K562 (cell line): ENCODE measurements at regions not wholly inside any gene's neighbourhood (a gene's known extent, or its start where the extent isn't known, plus 50 kb on each side); places are given as distances from the start of the nearest gene placed in this dataset.

Experiments used
- ATAC-seq: fragments of 200-7000 bp; cut with Tn5 transposase; 3 replicates; pipeline ENCODE4 v1.9.1; 2020; ENCODE audit warnings: moderate library complexity
- BruUV-seq: library from RNA; stranded (reverse); fragments of 400-500 nt; replicated peaks from 2 replicates; lab custom pipeline; 2021; lab: Mats Ljungman, UMichigan
- CTCF ChIA-PET: fragments of 300-600 bp; formaldehyde crosslinking; extraction: SDS; loops from one replicate; lab custom pipeline; 2021; ENCODE audit warnings: low intra/inter-chr PET ratio; lab: Yijun Ruan, JAX
- POLR2A ChIA-PET: fragments of 300-600, 350-650 bp; sonication (Branson Sonifier 250); formaldehyde crosslinking; extraction: SDS; loops from one replicate; lab custom pipeline; 2021; ENCODE audit warnings: antibody characterized with exemption, inconsistent platforms; lab: Yijun Ruan, JAX
- DNase-seq, 4 experiments: peaks; one replicate each; pipeline versions ENCODE4 v3.0.0 to v3.0.0-alpha.2; 2011 to 2018; ENCODE audit warnings: low spot score in 3 of 4, mixed read lengths in 3 of 4; ENCODE audit errors: extremely low read depth in 1 of 4
- FAIRE-seq: peaks from 2 replicates; lab custom pipeline; 2011; peaks lifted over from hg19 to GRCh38; lab: Jason Lieb, UNC
- H2AFZ ChIP-seq: 2 replicates; pipeline ENCODE4 v1.6.0; 2011; ENCODE audit warnings: low read depth, low read length, control low read depth, inconsistent platforms
- H3K27ac ChIP-seq: fragments of 200-600 bp; 3 replicates; pipeline ENCODE4 v1.8.0; 2011; ENCODE audit warnings: low read depth, mild to moderate bottlenecking, control low read depth, inconsistent platforms, low read length, moderate library complexity, mixed read lengths; ENCODE audit errors: extremely low read depth
- H3K27me3 ChIP-seq, 2 experiments: fragments of 300-600 bp in 1 of 2; 2 replicates in 1 of 2; 3 replicates in 1 of 2; pipeline versions ENCODE4 v1.6.0 to v1.8.0; 2011; ENCODE audit warnings: inconsistent platforms in 2 of 2, low read length in 2 of 2, mild to moderate bottlenecking in 1 of 2, mixed read lengths in 1 of 2, moderate library complexity in 1 of 2; ENCODE audit not compliant: control insufficient read depth in 2 of 2, insufficient read depth in 2 of 2
- H3K36me3 ChIP-seq: fragments of 300-600 bp; 3 replicates; pipeline ENCODE4 v1.8.0; 2011; ENCODE audit warnings: mild to moderate bottlenecking, low read length, inconsistent platforms; ENCODE audit not compliant: control insufficient read depth, insufficient read depth
- H3K4me1 ChIP-seq, 2 experiments: fragments of 200-600 bp in 1 of 2; replicated peaks in 1 of 2; 2 replicates in 1 of 2; 3 replicates in 1 of 2; pipeline versions ENCODE4 v1.5.1 to v1.8.0; 2011; ENCODE audit warnings: inconsistent platforms in 2 of 2, low read length in 2 of 2, mild to moderate bottlenecking in 1 of 2, mixed read lengths in 1 of 2, moderate library complexity in 1 of 2; ENCODE audit not compliant: control insufficient read depth in 2 of 2, insufficient read depth in 2 of 2
- H3K4me2 ChIP-seq: 2 replicates; pipeline ENCODE4 v1.6.1; 2011; ENCODE audit warnings: low read length, control low read depth, inconsistent platforms, mixed read lengths; ENCODE audit not compliant: insufficient read depth
- H3K4me3 ChIP-seq: fragments of 200-600 bp; sonication (generic), shearing (Covaris generic); 2 replicates; pipeline ENCODE4 v1.5.1; 2016; ENCODE audit warnings: control low read depth, inconsistent platforms
- H3K79me2 ChIP-seq: fragments of 200-600 bp; 3 replicates; pipeline ENCODE4 v1.8.0; 2011; ENCODE audit warnings: low read length, inconsistent platforms; ENCODE audit not compliant: control insufficient read depth, insufficient read depth
- H3K9ac ChIP-seq, 2 experiments: 2 replicates each; pipeline versions ENCODE4 v1.6.0 to v1.6.1; 2011; ENCODE audit warnings: low read depth in 2 of 2, low read length in 2 of 2, control low read depth in 1 of 2, inconsistent platforms in 1 of 2, mild to moderate bottlenecking in 1 of 2, mixed read lengths in 1 of 2; ENCODE audit not compliant: insufficient read depth in 1 of 2
- H3K9me1 ChIP-seq: one replicate; pipeline ENCODE4 v1.6.0; 2011; ENCODE audit warnings: inconsistent platforms, mild to moderate bottlenecking, low read length, moderate library complexity; ENCODE audit not compliant: control insufficient read depth, insufficient read depth
- H3K9me3 ChIP-seq: replicated peaks from 2 replicates; pipeline ENCODE4 v1.5.1; 2011; ENCODE audit warnings: low read depth, low read length, inconsistent platforms; ENCODE audit not compliant: control insufficient read depth, insufficient read depth
- H4K20me1 ChIP-seq: replicated peaks from 2 replicates; pipeline ENCODE4 v1.6.1; 2011; ENCODE audit warnings: low read length, inconsistent platforms, mixed read lengths; ENCODE audit not compliant: control insufficient read depth, insufficient read depth
- CHD4 ChIP-seq: fragments of 200-600 bp; sonication (generic); IDR thresholded peaks from 3 replicates; pipeline ENCODE4 v1.6.1; 2012; ENCODE audit warnings: low read depth, mild to moderate bottlenecking, mixed read lengths, low read length, inconsistent platforms; ENCODE audit not compliant: insufficient read depth, insufficient replicate concordance, poor library complexity, severe bottlenecking
- CSDE1 ChIP-seq, 2 experiments: fragments of 450-650 bp; IDR thresholded peaks; 2 replicates each; pipeline ENCODE4 v1.6.1; 2016; ENCODE audit warnings: mild to moderate bottlenecking in 1 of 2
- GTF2F1 ChIP-seq: IDR thresholded peaks from 2 replicates; pipeline ENCODE4 v1.6.1; 2011; ENCODE audit warnings: low read depth, low read length, improper control_type of control experiment
- HSF4 ChIP-seq: fragments of 250-450 bp; sonication (Bioruptor Pico); IDR thresholded peaks from 2 replicates; pipeline ENCODE4 v2.1.2; 2022; ENCODE audit warnings: mild to moderate bottlenecking, moderate library complexity, borderline replicate concordance
- MTA2 ChIP-seq: fragments of 450-650 bp; IDR thresholded peaks from 2 replicates; pipeline ENCODE4 v1.6.1; 2016; ENCODE audit warnings: low read depth
- NFXL1 ChIP-seq: fragments of 450-650 bp; formaldehyde crosslinking; IDR thresholded peaks from 2 replicates; pipeline ENCODE4 v1.4.0; 2021; ENCODE audit warnings: mild to moderate bottlenecking
- NR2C1 ChIP-seq, 2 experiments: fragments of 450-650 bp; IDR thresholded peaks; 2 replicates each; pipeline ENCODE4 v1.6.1; 2017; ENCODE audit warnings: mild to moderate bottlenecking in 2 of 2, antibody characterized with exemption in 1 of 2, inconsistent platforms in 1 of 2, missing compliant biosample characterization in 1 of 2, missing genetic modification characterization in 1 of 2
- PHB ChIP-seq: fragments of 250-450 bp; sonication (Bioruptor Pico); IDR thresholded peaks from 2 replicates; pipeline ENCODE4 v1.5.0; 2021
- PHF21A ChIP-seq: fragments of 450-650 bp; IDR thresholded peaks from 2 replicates; pipeline ENCODE4 v1.6.1; 2017; ENCODE audit warnings: low read depth, borderline replicate concordance
- RBM14 ChIP-seq: fragments of 200-400 bp; formaldehyde crosslinking; IDR thresholded peaks from 2 replicates; pipeline ENCODE4 v1.6.1; 2018; ENCODE audit warnings: low read depth, mild to moderate bottlenecking, low read length, moderate library complexity, borderline replicate concordance; ENCODE audit not compliant: insufficient read depth
- ZNF140 ChIP-seq: fragments of 250-450 bp; sonication (Bioruptor Pico); IDR thresholded peaks from 2 replicates; pipeline ENCODE4 v1.8.0; 2021; ENCODE audit warnings: moderate library complexity, mild to moderate bottlenecking, inconsistent platforms
- ZNF224 ChIP-seq: sonication (generic); formaldehyde crosslinking; IDR thresholded peaks from 2 replicates; pipeline ENCODE4 v1.8.0; 2022; ENCODE audit warnings: mild to moderate bottlenecking, missing genetic modification reagents
- ZNF354B ChIP-seq: fragments of 250-450 bp; sonication (Bioruptor Pico); IDR thresholded peaks from 2 replicates; pipeline ENCODE4 v1.4.0; 2020
- WGBS: fragments of 100-300 bp; shearing (Covaris generic); methylation state at CpG from one replicate; pipeline ENCODE4 v1.1.6; 2016; ENCODE audit warnings: low coverage, mixed read lengths; ENCODE audit not compliant: insufficient coverage; ENCODE audit errors: missing lambda C conversion rate; 5-methylcytosine and 5-hydroxymethylcytosine counted together
- in situ Hi-C: fragments of 300-500 bp; cut with MboI; formaldehyde crosslinking; loops from 4 replicates; pipeline ENCODE4 v1.15.0; 2018; ENCODE audit warnings: inconsistent platforms, mixed read lengths
- intact Hi-C: fragments of 100-400 bp; cut with micrococcal nuclease; formaldehyde crosslinking; loops from 2 replicates; pipeline ENCODE4 v1.14.2; 2022
- TF ChIP-seq, protein P1 (sequence below): fragments of 450-650 bp; IDR thresholded peaks from 2 replicates; pipeline ENCODE4 v1.6.1; 2018; ENCODE audit not compliant: partially characterized antibody

DNA sequence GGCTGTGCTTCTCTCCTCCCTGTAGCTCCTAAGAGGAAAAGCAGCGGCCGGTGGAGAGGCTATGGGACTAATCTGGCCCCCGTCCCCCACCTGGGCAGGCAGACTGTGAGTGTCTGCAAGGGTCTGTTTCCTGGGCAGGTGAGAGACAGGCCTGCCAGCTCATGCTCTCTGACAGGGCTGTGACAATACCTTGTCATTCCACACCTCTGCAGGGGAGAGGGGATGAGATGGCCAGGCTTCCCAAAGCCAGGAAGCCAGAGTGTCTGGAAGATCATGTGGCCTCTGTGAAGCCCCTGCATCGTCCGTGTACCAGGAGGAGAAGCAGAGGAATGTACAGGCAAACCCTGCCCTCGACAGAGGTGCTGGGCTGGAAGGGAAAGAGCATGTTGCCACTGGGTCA is 142.5 kb upstream of the GATA6 start:
- Histone ChIP-seq H3K27ac (no peak overlapping the region), H3K27me3 (peaks cover 27 to 36% of the 10 kb centered on the region in 2 experiments; a peak in 4 of 5 replicates), H3K79me2 (no peaks in the 10 kb centered on the region), H3K4me3 (no peak overlapping the region), H3K4me2 (no peak overlapping the region), H4K20me1 (no peaks in the 10 kb centered on the region), H2AFZ (no peak overlapping the region), H3K9me3 (no peaks in the 10 kb centered on the region; the same call in 1 of the 2 replicates), H3K9ac (no peak overlapping the region), H3K36me3 (no peaks in the 10 kb centered on the region), H3K4me1 (peaks cover 0 to 3% of the 10 kb centered on the region in 2 experiments; a peak in 1 of 5 replicates), H3K9me1 (no peaks in the 10 kb centered on the region)
- TF ChIP-seq HSF4 (CRISPR knock-in tag) (no peak), NR2C1 (IDR thresholded peaks at IDR 0.05) (no peak), NR2C1 (tag; IDR thresholded peaks at IDR 0.05) (no peak)
- intact Hi-C loops = no loop called here
- FAIRE-seq (no peak), ATAC-seq (no peak), DNase-seq (no peak)
- ChIA-PET POLR2A (interaction anchor here (0.7 kb wide), 1 partner anchor 12 kb away, joined by 3 read pairs; no protein-coding TSS in a partner anchor), CTCF (no interaction called here)
- WGBS = 0% methylated on average over 6 of the region's 6 CpGs
- in situ Hi-C loops = no loop called here
- no TSS peak for BruUV-seq

DNA sequence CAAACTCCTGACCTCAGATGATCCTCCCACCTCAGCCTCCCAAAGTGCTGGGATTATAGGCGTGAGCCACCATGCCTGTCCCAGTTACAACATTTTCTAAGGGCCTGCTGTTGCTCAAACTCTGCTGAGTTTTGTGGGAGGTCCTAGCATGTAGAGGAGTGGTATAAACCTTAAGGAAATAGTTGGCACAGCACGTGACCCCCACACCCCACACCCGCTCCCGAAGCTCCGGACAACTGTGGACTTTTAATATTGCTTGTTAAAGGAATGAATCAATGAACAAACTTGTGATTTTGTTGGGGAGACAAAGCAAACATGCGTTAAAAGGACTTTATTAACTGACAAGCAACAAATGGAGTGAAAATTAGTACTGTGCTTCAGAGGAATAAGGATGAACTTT is 137.8 kb upstream of the GATA6 start:
- ATAC-seq (no peak), FAIRE-seq (no peak), DNase-seq (no peak)
- Histone ChIP-seq H3K9ac (no peak overlapping the region), H4K20me1 (no peaks in the 10 kb centered on the region), H3K27ac (no peak overlapping the region), H3K9me1 (no peaks in the 10 kb centered on the region), H2AFZ (no peak overlapping the region), H3K27me3 (peaks cover 41 to 48% of the 10 kb centered on the region in 2 experiments), H3K4me1 (no peaks in the 10 kb centered on the region), H3K9me3 (no peaks in the 10 kb centered on the region; the same call in 1 of the 2 replicates), H3K4me2 (no peak overlapping the region), H3K79me2 (no peaks in the 10 kb centered on the region), H3K36me3 (no peaks in the 10 kb centered on the region), H3K4me3 (no peak overlapping the region)
- ChIA-PET POLR2A (no interaction called here), CTCF (no interaction called here)
- 0% methylated on average over 6 of the region's 6 CpGs for WGBS
- no TSS peak for BruUV-seq
- intact Hi-C loops = no loop called here
- in situ Hi-C loops = no loop called here
- no peak for TF ChIP-seq PHF21A
- TF ChIP-seq GTF2F1 = no peak
- no peak for TF ChIP-seq NFXL1 (CRISPR knock-in tag)
- TF ChIP-seq, protein P1, sequence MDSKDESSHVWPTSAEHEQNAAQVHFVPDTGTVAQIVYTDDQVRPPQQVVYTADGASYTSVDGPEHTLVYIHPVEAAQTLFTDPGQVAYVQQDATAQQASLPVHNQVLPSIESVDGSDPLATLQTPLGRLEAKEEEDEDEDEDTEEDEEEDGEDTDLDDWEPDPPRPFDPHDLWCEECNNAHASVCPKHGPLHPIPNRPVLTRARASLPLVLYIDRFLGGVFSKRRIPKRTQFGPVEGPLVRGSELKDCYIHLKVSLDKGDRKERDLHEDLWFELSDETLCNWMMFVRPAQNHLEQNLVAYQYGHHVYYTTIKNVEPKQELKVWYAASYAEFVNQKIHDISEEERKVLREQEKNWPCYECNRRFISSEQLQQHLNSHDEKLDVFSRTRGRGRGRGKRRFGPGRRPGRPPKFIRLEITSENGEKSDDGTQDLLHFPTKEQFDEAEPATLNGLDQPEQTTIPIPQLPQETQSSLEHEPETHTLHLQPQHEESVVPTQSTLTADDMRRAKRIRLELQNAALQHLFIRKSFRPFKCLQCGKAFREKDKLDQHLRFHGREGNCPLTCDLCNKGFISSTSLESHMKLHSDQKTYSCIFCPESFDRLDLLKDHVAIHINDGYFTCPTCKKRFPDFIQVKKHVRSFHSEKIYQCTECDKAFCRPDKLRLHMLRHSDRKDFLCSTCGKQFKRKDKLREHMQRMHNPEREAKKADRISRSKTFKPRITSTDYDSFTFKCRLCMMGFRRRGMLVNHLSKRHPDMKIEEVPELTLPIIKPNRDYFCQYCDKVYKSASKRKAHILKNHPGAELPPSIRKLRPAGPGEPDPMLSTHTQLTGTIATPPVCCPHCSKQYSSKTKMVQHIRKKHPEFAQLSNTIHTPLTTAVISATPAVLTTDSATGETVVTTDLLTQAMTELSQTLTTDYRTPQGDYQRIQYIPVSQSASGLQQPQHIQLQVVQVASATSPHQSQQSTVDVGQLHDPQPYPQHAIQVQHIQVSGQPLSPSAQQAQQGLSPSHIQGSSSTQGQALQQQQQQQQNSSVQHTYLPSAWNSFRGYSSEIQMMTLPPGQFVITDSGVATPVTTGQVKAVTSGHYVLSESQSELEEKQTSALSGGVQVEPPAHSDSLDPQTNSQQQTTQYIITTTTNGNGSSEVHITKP = no peak
- no peak for TF ChIP-seq MTA2
- no peak for TF ChIP-seq ZNF354B (CRISPR knock-in tag)
- no peak for TF ChIP-seq RBM14
- no peak for TF ChIP-seq CHD4
- TF ChIP-seq PHB = no peak
- no peak for TF ChIP-seq NR2C1 (IDR thresholded peaks at IDR 0.05)
- no peak for TF ChIP-seq NR2C1 (tag; IDR thresholded peaks at IDR 0.05)
- TF ChIP-seq ZNF224 = no peak
- TF ChIP-seq ZNF140 = no peak
- no peak for TF ChIP-seq CSDE1 (IDR thresholded peaks at IDR 0.05)
